HG03039 (cell line): ENCODE measurements at regions not wholly inside any gene's neighbourhood (a gene's known extent, or its start where the extent isn't known, plus 50 kb on each side); places are given as distances from the start of the nearest gene placed in this dataset.

Experiments used
- ATAC-seq: cut with Tn5 transposase; IDR thresholded peaks from one replicate; pipeline ENCODE4 v1.9.1; 2021; ENCODE audit warnings: mild to moderate bottlenecking, moderate library complexity; ENCODE audit not compliant: unreplicated experiment

DNA sequence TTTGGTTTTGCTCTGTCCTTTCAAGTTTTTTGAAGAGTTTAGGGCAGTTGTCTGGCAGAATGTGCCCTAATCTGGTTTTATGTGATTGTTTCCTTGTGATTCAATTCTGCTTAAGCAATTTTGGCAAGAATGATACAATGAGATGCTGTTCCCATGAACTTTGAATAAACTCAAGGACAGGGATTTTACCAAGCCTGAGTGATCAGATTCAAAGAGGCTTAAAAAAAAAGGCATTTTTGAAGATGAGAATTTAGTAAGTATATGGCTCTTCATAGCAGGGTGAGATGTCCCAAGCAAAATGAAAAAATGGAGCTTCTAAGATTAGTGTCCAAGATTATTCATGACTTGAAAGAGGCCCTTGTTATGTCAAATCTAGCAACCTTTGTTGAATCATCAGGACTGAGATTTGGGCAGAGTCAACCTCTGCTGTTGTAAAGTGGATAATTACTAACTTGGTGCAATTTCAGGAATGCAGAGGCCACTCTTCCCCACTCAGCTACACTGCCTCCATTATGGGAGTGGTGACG is 180.6 kb upstream of the NUDT4 start:
- ATAC-seq = no peak

GRCh38 chr12:93198086-93198485 is 179.6 kb upstream of the NUDT4 start:
- ATAC-seq = no peak

- no peak for ATAC-seq
These were observed 177.9 kb upstream of the NUDT4 start for GRCh38 chr12:93199831-93200236.

DNA sequence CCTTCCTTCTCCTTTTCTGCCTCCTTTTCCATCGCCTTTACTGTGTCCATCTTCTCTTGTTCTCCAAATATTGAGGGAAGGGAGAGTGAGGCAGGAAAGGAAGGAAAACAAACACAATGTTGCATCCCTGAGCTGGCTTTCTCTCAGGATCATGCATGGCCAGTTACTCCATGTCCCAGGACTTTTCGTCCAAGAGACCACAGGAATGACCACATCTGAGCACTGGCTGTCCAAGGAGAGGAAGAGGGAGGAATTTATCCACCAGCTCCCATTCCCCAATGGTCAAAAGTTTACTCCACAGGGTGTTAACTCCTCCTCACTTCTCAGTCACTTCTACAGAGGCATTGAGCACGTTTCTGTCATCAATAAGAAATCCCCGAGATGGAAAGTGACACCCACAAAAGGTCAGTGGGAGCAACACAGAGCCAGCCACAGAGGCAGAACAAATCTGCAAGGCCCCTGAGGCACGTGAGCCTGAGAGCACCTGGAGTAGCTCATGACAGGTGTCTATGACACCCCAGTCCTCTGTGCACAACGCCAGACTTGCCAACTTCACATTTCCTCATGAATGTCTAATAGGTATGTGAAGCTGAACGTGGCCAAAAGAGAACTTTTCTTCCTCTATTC is 177.3 kb upstream of the NUDT4 start:
- no peak for ATAC-seq

DNA sequence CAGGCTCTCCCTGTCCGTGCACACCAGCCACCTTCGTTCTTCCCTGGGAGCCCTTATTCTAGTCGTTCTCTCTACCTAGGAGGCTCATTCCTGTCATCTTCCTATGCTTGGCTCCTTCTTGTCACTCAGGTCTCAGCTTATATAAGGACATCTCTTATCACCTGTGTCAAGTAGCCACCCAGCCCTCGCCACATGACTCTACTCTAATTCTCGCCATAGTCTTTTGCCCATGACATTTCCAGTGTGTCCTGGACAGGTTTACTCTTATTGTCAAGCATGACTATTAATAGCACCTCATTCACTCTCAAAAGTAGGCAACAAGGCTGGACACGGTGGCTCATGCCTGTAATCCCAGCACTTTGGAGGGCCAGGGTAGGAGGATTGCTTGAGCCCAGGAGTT is 175.7 kb upstream of the NUDT4 start:
- ATAC-seq = no peak

GRCh38 chr12:93202688-93203087 is 175.0 kb upstream of the NUDT4 start:
- ATAC-seq = no peak

GRCh38 chr12:93203361-93203760 is 174.4 kb upstream of the NUDT4 start:
- ATAC-seq = no peak

- ATAC-seq = no peak
These were observed 172.8 kb upstream of the NUDT4 start for GRCh38 chr12:93204896-93205295.

DNA sequence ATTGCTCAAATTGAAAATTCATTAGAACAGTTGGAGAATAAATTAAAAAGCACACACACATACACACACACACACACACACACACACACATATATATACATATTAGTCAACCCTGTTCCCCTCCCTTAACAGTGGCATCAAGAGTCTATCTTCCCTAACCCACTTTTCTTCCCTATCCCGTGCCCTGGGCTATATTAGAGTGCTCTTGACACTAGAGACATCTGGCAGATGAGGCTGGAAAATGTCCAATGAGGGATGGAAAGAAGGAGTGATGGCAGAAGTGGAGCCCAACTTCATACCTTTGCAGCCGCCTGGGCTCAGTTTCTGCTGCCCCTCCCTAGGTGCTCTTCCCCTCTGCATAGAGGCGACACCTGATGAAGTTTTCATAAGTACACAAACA is 172.4 kb upstream of the NUDT4 start:
- ATAC-seq = no peak

- no peak for ATAC-seq
These were observed 169.7 kb upstream of the NUDT4 start for GRCh38 chr12:93208011-93208410.

DNA sequence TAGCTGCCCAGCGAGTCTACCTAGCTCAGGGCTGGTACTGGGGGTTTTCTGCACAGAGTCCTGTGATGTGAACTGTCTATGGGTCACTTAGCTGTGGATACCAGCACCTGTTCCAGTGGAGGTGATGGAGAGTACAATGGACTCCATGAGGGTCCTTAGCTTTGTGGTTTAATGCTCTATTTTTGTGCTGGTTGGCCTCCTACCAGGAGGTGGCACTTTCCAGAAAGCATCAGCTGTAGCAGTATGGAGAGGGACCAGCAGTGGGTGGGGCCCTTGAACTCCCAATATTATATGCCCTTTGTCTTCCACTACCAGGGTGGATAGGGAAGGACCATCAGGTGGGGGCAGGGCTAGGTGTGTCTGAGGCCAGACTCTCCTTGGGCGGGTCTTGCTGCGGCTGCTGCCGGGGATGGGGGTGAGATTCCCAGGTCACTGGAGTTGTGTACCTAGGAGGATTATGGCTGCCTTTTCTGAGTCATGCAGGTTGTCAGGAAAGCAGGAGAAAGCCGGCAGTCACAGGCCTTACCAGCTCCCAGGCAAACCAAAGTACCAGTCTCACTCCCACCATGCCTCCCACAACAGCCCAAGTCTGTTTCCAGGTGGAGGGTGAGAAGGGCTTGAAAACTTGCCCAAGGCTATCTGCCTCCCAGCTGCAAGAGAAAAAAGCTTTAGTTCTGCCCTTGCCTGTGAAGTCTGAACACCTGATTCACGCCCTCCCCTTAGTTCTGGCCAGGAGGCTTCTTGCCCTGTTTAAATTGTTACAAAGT is 163.0 kb upstream of the NUDT4 start:
- ATAC-seq = no peak

DNA sequence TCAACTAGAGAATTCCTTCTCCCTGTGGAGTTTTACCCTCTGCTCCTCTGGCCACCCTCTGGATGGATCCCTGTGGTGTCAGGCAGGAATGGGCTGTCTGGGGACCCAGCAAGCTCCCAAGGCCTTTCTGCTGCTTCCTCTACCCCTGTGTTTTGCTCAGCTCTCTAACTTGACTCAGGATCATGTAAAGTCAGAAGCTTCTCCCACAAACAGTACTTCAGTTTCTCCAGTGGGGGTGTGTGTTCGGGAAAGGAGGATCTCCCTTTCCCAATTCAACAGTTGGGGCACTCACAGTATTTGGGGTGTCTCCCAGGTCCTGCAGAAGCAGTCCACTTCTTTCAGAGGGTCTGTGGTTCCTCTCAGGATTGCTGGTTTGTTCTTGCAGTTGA is 162.4 kb upstream of the NUDT4 start:
- ATAC-seq = no peak

- no peak for ATAC-seq
These were observed 157.8 kb upstream of the NUDT4 start for GRCh38 chr12:93219947-93220346.

- no peak for ATAC-seq
These were observed 155.9 kb upstream of the NUDT4 start for GRCh38 chr12:93221841-93222240.

- ATAC-seq = no peak
These were observed 154.0 kb upstream of the NUDT4 start for GRCh38 chr12:93223440-93224426.

- no peak for ATAC-seq
These were observed 152.6 kb upstream of the NUDT4 start for GRCh38 chr12:93225094-93225493.

GRCh38 chr12:93226361-93226760 is 151.4 kb upstream of the NUDT4 start:
- ATAC-seq = no peak

DNA sequence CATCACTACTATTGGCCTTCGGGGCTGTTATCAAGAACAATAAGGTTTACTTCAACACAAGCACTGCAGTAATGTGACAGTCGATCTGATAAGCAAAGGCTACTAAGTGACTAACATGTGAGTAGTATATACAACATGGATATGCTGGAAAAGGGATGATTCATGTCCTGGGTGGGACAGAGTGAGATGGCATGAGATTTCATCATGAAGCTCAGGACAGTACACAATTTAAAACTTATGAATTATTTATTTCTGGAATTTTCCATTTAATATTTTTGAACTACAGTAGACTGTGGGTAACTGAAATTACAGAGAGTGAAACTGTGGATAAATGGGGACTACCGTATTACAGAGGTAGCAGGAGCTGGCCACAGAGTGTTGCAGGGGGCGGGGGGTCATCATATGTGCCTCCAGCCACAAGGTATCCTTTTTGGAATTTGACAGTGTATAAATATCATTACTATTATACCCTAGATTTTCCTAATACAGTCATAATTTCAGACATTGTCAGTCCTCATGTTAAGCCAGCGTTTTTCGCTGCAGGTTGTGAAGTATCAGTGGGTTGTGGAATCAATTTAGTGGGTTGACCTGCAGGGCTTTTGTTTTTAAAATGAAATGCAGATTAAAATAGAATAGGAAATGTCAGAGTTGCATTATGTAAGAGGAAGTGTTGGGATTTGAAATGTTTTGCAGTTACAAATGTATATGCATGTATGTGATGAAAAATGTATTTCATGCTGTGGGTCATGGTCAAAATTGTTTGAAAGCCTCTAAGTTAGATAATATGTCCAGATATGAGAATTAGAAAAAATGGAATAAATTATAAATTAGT is 148.0 kb upstream of the NUDT4 start:
- ATAC-seq = no peak

GRCh38 chr12:93230326-93230720 is 147.4 kb upstream of the NUDT4 start:
- no peak for ATAC-seq

DNA sequence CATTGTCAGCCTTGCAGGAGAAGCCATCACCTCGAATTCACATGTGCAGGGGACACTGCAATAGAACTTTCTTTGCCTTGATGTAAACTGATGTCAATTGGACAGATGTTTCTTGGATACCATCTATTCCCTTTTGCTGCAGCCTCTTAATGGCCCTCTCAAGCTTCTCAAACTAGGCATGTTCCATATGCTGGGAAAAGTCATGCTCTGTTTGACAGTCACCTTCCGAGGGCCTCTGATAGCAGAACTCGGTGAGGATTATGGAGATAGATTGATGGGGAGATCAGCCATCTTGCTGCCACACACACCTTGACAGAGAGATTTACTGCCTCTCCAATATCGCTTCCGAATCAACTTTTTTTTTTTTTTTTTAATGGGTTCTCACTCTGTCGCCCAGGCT is 145.8 kb upstream of the NUDT4 start:
- ATAC-seq = no peak
